NB4 (cell line): ENCODE measurements at regions not wholly inside any gene's neighbourhood (a gene's known extent, or its start where the extent isn't known, plus 50 kb on each side); places are given as distances from the start of the nearest gene placed in this dataset.

ENCODE experiments used
- MYC ChIP-seq: IDR thresholded peaks from 2 replicates; pipeline ENCODE4 v1.6.1; 2011; ENCODE audit warnings: low read depth, low read length
- POLR2A ChIP-seq: IDR thresholded peaks from 2 replicates; pipeline ENCODE4 v1.6.1; 2011; ENCODE audit warnings: mild to moderate bottlenecking; ENCODE audit not compliant: insufficient read length; ENCODE audit errors: extremely low read depth
- TF ChIP-seq, protein P1 (sequence below): IDR thresholded peaks from one replicate; pipeline ENCODE4 v1.5.1; 2012; ENCODE audit warnings: low read depth, low read length
- TF ChIP-seq, protein P2 (sequence below): IDR thresholded peaks from 2 replicates; pipeline ENCODE4 v1.6.1; 2011; ENCODE audit warnings: low read depth, low read length

DNA sequence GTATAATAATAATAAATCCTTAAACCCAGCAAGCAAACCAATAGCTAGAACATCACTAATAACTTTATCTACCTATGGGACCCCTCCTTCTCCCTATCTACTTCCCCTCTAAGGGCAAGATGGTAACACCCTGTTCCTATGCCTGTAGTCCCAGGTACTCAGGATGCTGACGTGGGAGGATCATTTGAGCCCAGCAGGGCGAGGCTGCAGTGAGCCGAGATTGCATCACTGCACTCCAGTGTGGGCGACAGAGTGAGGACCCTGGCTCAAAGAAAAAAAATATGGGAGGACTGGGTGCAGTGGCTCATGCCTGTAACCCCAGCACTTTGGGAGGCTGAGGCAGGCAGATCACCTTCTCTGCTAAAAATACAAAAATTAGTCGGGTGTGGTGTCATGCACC, 143.1 kb upstream of the SLC45A1 start:
- TF ChIP-seq, protein P1, sequence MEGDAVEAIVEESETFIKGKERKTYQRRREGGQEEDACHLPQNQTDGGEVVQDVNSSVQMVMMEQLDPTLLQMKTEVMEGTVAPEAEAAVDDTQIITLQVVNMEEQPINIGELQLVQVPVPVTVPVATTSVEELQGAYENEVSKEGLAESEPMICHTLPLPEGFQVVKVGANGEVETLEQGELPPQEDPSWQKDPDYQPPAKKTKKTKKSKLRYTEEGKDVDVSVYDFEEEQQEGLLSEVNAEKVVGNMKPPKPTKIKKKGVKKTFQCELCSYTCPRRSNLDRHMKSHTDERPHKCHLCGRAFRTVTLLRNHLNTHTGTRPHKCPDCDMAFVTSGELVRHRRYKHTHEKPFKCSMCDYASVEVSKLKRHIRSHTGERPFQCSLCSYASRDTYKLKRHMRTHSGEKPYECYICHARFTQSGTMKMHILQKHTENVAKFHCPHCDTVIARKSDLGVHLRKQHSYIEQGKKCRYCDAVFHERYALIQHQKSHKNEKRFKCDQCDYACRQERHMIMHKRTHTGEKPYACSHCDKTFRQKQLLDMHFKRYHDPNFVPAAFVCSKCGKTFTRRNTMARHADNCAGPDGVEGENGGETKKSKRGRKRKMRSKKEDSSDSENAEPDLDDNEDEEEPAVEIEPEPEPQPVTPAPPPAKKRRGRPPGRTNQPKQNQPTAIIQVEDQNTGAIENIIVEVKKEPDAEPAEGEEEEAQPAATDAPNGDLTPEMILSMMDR: no peak
- no peak for TF ChIP-seq POLR2A
- TF ChIP-seq, protein P2, sequence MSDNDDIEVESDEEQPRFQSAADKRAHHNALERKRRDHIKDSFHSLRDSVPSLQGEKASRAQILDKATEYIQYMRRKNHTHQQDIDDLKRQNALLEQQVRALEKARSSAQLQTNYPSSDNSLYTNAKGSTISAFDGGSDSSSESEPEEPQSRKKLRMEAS: no peak
- no peak for TF ChIP-seq MYC
